ENCODE measurements at regions not wholly inside any gene's neighbourhood (a gene's known extent, or its start where the extent isn't known, plus 50 kb on each side); places are given as distances from the start of the nearest gene placed in this dataset.

GRCh38 chr3:74349015-74349414 lies 265.4 kb downstream of the CNTN3 start:
- TF ChIP-seq, protein P1, sequence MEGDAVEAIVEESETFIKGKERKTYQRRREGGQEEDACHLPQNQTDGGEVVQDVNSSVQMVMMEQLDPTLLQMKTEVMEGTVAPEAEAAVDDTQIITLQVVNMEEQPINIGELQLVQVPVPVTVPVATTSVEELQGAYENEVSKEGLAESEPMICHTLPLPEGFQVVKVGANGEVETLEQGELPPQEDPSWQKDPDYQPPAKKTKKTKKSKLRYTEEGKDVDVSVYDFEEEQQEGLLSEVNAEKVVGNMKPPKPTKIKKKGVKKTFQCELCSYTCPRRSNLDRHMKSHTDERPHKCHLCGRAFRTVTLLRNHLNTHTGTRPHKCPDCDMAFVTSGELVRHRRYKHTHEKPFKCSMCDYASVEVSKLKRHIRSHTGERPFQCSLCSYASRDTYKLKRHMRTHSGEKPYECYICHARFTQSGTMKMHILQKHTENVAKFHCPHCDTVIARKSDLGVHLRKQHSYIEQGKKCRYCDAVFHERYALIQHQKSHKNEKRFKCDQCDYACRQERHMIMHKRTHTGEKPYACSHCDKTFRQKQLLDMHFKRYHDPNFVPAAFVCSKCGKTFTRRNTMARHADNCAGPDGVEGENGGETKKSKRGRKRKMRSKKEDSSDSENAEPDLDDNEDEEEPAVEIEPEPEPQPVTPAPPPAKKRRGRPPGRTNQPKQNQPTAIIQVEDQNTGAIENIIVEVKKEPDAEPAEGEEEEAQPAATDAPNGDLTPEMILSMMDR (IDR thresholded peaks at IDR 0.05 in 8 of 11, conservative IDR thresholded peaks at IDR 0.05 in 3 of 11) = no peak
- TF ChIP-seq POLR2AphosphoS5 (IDR thresholded peaks at IDR 0.05) (no peak), POLR2A (IDR thresholded peaks at IDR 0.05) (no peak)
